Heart left ventricle (tissue), 16 donors: ENCODE measurements at regions not wholly inside any gene's neighbourhood (a gene's known extent, or its start where the extent isn't known, plus 50 kb on each side); places are given as distances from the start of the nearest gene placed in this dataset.

Source experiments
- ATAC-seq, 4 donors: fragments of 200-7000 bp; cut with Tn5 transposase; one replicate each; pipeline ENCODE4 v1.9.1; 2020 to 2022; ENCODE audit warnings: moderate library complexity in 4 of 4, mild to moderate bottlenecking in 3 of 4, moderate number of reproducible peaks in 1 of 4
- DNase-seq, 5 donors: peaks; one replicate each; pipeline ENCODE4 v3.0.0-alpha.2; 2020
- H3K27ac ChIP-seq, 12 donors: fragments of 200-600 bp; sonication (generic) in 4 of 12; one replicate each; pipeline versions ENCODE4 v1.5.0 to v1.8.0; 2016 to 2022; ENCODE audit warnings: mild to moderate bottlenecking in 2 of 12
- H3K27me3 ChIP-seq, 9 donors: fragments of 200-600 bp; sonication (generic) in 2 of 9; one replicate each; pipeline versions ENCODE4 v1.5.1 to v1.8.0; 2016 to 2022; ENCODE audit warnings: mild to moderate bottlenecking in 3 of 9
- H3K36me3 ChIP-seq, 9 donors: fragments of 200-600 bp; sonication (generic) in 2 of 9; one replicate each; pipeline versions ENCODE4 v1.5.0 to v1.8.0; 2018 to 2022; ENCODE audit warnings: mild to moderate bottlenecking in 2 of 9
- H3K4me1 ChIP-seq, 12 donors: fragments of 200-600 bp; sonication (generic) in 4 of 12; one replicate each; pipeline versions ENCODE4 v1.5.0 to v1.8.0; 2016 to 2022; ENCODE audit warnings: mild to moderate bottlenecking in 3 of 12
- H3K4me3 ChIP-seq, 12 donors: fragments of 200-600 bp; sonication (generic) in 4 of 12; one replicate each; pipeline versions ENCODE4 v1.5.0 to v1.8.0; 2017 to 2022; ENCODE audit warnings: mild to moderate bottlenecking in 9 of 12, moderate library complexity in 4 of 12
- H3K9me3 ChIP-seq, 12 donors: fragments of 200-600 bp; sonication (generic) in 4 of 12; one replicate each; pipeline versions ENCODE4 v1.5.0 to v1.8.0; 2016 to 2022; ENCODE audit warnings: mild to moderate bottlenecking in 1 of 12
- CTCF ChIP-seq, 12 donors: fragments of 200-600 bp; sonication (generic) in 4 of 12; IDR thresholded peaks; one replicate each; pipeline versions ENCODE4 v1.5.0 to v1.8.0; 2018 to 2022; ENCODE audit warnings: antibody characterized with exemption in 12 of 12, mild to moderate bottlenecking in 5 of 12
- POLR2A ChIP-seq, 2 donors: fragments of 450-650 bp; IDR thresholded peaks; one replicate each; pipeline ENCODE4 v1.6.1; 2017; ENCODE audit warnings: antibody characterized with exemption in 2 of 2, mild to moderate bottlenecking in 2 of 2, moderate library complexity in 2 of 2
- WGBS, 4 donors: extraction: QIAGEN DNeasy Blood & Tissue Kit in 2 of 4; methylation state at CpG; one replicate each; pipeline versions ENCODE4 v1.1.5 to v1.1.7; 2013 to 2018; 5-methylcytosine and 5-hydroxymethylcytosine counted together
- intact Hi-C, 10 donors: fragments of 100-400 bp; cut with DNase I; formaldehyde crosslinking; loops; one replicate each; pipeline versions ENCODE4 v1.11.1 to v1.14.2; 2022
- donor health status: ischemic (EF 13 %, LVEDD 7.1; RV severe dilation, severe dysfunction).
- donor health status: healthy with polysubstance abuse.
- donor health status: DM: no; HTN: yes; CAD: no.
- donor health status: DM: no; HTN: no; CAD: no.
- donor health status: ischemic (EF 25% LVEDD 6.9; RV normal size, moderate dysfunction).
- donor health status: ischemic (EF 25% LVEDD 5.7; RV mildly dilated, moderate dysfunction).
- donor health status: healthy.
- donor health status: DM: yes; HTN: yes; CAD: no.
- donor health status: ischemic (EF 35%, LVEDD 5.7; RV mildly dilated, moderate dysfunction).
- donor health status: nonischemic (EF 11% LVEDD 7.7; RV severe dilation, severe dysfunction).
- donor health status: DM: yes; HTN: yes; CAD: no.
- donor health status: PGD.
- donor health status: ischemic (EF 29% LVEDD 5.4; RV normal size, mild dysfunction).
- donor health status: nonischemic (EF 23%, LVEDD 6.1; RV moderate dilation, normal function).

GRCh38 chr7:41448104-41448503 is 254.8 kb downstream of the INHBA start:
- peak; percentile 67 to 81 (median 73) for ATAC-seq

GRCh38 chr7:41447450-41448042 is 255.3 kb downstream of the INHBA start:
- Histone ChIP-seq H3K4me3 (no peak overlapping the region), H3K27me3 (no peaks in the 10 kb centered on the region), H3K4me1 (peaks cover 0 to 22% (median 7%) of the 10 kb centered on the region in 12 donors), H3K9me3 (no peaks in the 10 kb centered on the region), H3K27ac (peak overlapping the region in 4 of 12 donors; percentile 19 to 49 (median 32)), H3K36me3 (no peaks in the 10 kb centered on the region)
- DNase-seq (no peak), ATAC-seq (peak in 3 of 4 donors; percentile 33 to 45 (median 34))
- 62 to 69% (median 64%) methylated on average over 7 to 9 of the region's 9 CpGs for WGBS, 4 donors
- intact Hi-C loops, result no loop called here
- TF ChIP-seq POLR2A (IDR thresholded peaks at IDR 0.05), result no peak
- no peak for TF ChIP-seq CTCF (IDR thresholded peaks at IDR 0.05)

More at GRCh38 chr7:41448104-41448503, 254.8 kb downstream of the INHBA start:
- intact Hi-C loops, result no loop called here
- Histone ChIP-seq H3K27ac (peak overlapping the region in 4 of 12 donors; percentile 5 to 49 (median 32)), H3K27me3 (no peaks in the 10 kb centered on the region), H3K4me3 (no peak overlapping the region), H3K36me3 (no peaks in the 10 kb centered on the region), H3K9me3 (no peaks in the 10 kb centered on the region), H3K4me1 (peaks cover 0 to 22% (median 7%) of the 10 kb centered on the region in 12 donors)
- DNase-seq, result no peak
- TF ChIP-seq POLR2A (IDR thresholded peaks at IDR 0.05) (no peak), CTCF (IDR thresholded peaks at IDR 0.05) (no peak)

- 77 to 89% (median 86%) methylated on average over 6 to 7 of the region's 7 CpGs for WGBS, 4 donors
- no peaks in the 10 kb centered on the region for H3K9me3 ChIP-seq
- DNase-seq, result no peak
- H3K4me1 ChIP-seq, result peaks cover 0 to 22% (median 7%) of the 10 kb centered on the region in 12 donors
- ATAC-seq, result no peak
- intact Hi-C loops, result no loop called here
- no peaks in the 10 kb centered on the region for H3K36me3 ChIP-seq
- TF ChIP-seq POLR2A (IDR thresholded peaks at IDR 0.05) (no peak), CTCF (IDR thresholded peaks at IDR 0.05) (no peak)
- H3K4me3 ChIP-seq, result no peak overlapping the region
- H3K27ac ChIP-seq, result peak overlapping the region in 2 of 12 donors; percentile 19 to 35
- H3K27me3 ChIP-seq, result no peaks in the 10 kb centered on the region
Observed at GRCh38 chr7:41446606-41447449, 256.1 kb downstream of the INHBA start.

GRCh38 chr7:41445946-41446345 is 256.9 kb downstream of the INHBA start:
- Histone ChIP-seq H3K27me3 (no peaks in the 10 kb centered on the region), H3K4me3 (no peak overlapping the region), H3K9me3 (no peaks in the 10 kb centered on the region), H3K27ac (no peak overlapping the region), H3K36me3 (no peaks in the 10 kb centered on the region), H3K4me1 (peaks cover 0 to 22% (median 7%) of the 10 kb centered on the region in 12 donors)
- intact Hi-C loops, result no loop called here
- TF ChIP-seq CTCF (IDR thresholded peaks at IDR 0.05) (no peak), POLR2A (IDR thresholded peaks at IDR 0.05) (no peak)
- no peak for ATAC-seq
- no peak for DNase-seq
- WGBS, 4 donors, result 83 to 87% (median 85%) methylated on average over 3 of the region's 3 CpGs
